ENCODE measurements at regions not wholly inside any gene's neighbourhood (a gene's known extent, or its start where the extent isn't known, plus 50 kb on each side); places are given as distances from the start of the nearest gene placed in this dataset.

- H3K4me2 ChIP-seq (ENCODE audit: insufficient read depth, low read length), result no peak overlapping the region
- H2AFZ ChIP-seq (ENCODE audit: low read depth, low read length), result no peak overlapping the region
- no peak for FAIRE-seq
- H3K9me1 ChIP-seq (replicated peaks; ENCODE audit: control insufficient read depth, extremely low read depth, insufficient read depth, low read length), result no peaks in the 10 kb centered on the region
- dilution Hi-C loops (cut with MboI; ENCODE audit: extremely low pct_ligation_motif_present, low sequenced_read_pairs), result no loop called here
- H3K79me2 ChIP-seq (ENCODE audit: control insufficient read depth, insufficient read depth, low read length), result no peaks in the 10 kb centered on the region
- POLR2A ChIA-PET, result no interaction called here
- intact Hi-C loops (cut with micrococcal nuclease), result no loop called here
- no peak overlapping the region for H3K9ac ChIP-seq (replicated peaks; ENCODE audit: extremely low read depth, insufficient read depth, low read length)
- no peak for TF ChIP-seq CTCF (IDR thresholded peaks at IDR 0.05; ENCODE audit: extremely low read depth in 1 of 2, insufficient read depth in 1 of 2, low read depth in 1 of 2, low read length in 2 of 2)
- TF ChIP-seq JUN (IDR thresholded peaks at IDR 0.05; ENCODE audit: borderline replicate concordance, insufficient read depth, insufficient read length, low read depth), result no peak
- TF ChIP-seq POLR2AphosphoS5 (IDR thresholded peaks at IDR 0.05; ENCODE audit: insufficient read depth, low read depth, low read length), result no peak
- TF ChIP-seq FOS (IDR thresholded peaks at IDR 0.05; ENCODE audit: borderline replicate concordance, insufficient read depth, low read length), result no peak
- TF ChIP-seq POLR2A (IDR thresholded peaks at IDR 0.05; ENCODE audit: low read depth, low read length), result no peak
- no peak for TF ChIP-seq EZH2 (IDR thresholded peaks at IDR 0.05; ENCODE audit: borderline replicate concordance, low read depth, low read length, severe bottlenecking)
- no peak for TF ChIP-seq MYC (IDR thresholded peaks at IDR 0.05; ENCODE audit: low read depth, low read length)
- TF ChIP-seq MAX (IDR thresholded peaks at IDR 0.05; ENCODE audit: insufficient read depth, insufficient read length), result no peak
- TF ChIP-seq GATA2 (IDR thresholded peaks at IDR 0.05; ENCODE audit: insufficient read depth, insufficient read length, low read depth, low read length), result no peak
- no peak for DNase-seq (ENCODE audit: low read depth, low spot score)
- no peak overlapping the region for H3K4me3 ChIP-seq (replicated peaks in 1 of 3; ENCODE audit: insufficient read depth in 1 of 3, low read depth in 1 of 3, low read length in 3 of 3)
- no peaks in the 10 kb centered on the region for H4K20me1 ChIP-seq (replicated peaks; ENCODE audit: control insufficient read depth, extremely low read depth, insufficient read depth, low read length)
- H3K9me3 ChIP-seq (replicated peaks; ENCODE audit: control insufficient read depth, insufficient read depth, low read length), result no peaks in the 10 kb centered on the region
- no peaks in the 10 kb centered on the region for H3K36me3 ChIP-seq (ENCODE audit: control insufficient read depth in 2 of 2, extremely low read depth in 1 of 2, insufficient read depth in 2 of 2, low read length in 2 of 2)
- H3K27ac ChIP-seq (ENCODE audit: insufficient read depth, low read depth, low read length), result no peak overlapping the region
- H3K4me1 ChIP-seq (ENCODE audit: control insufficient read depth, extremely low read depth, insufficient read depth, low read length), result no peaks in the 10 kb centered on the region
- no TSS peak for BruUV-seq (replicated peaks)
- no peaks in the 10 kb centered on the region for H3K27me3 ChIP-seq (ENCODE audit: control insufficient read depth in 2 of 2, insufficient read depth in 2 of 2, low read length in 2 of 2)
- CTCF ChIA-PET, result no interaction called here
Observed at GRCh38 chr6:114534813-114535212, 192.0 kb upstream of the HS3ST5 start.
